Astrocyte (in vitro differentiated cells and primary cell): ENCODE measurements at regions not wholly inside any gene's neighbourhood (a gene's known extent, or its start where the extent isn't known, plus 50 kb on each side); places are given as distances from the start of the nearest gene placed in this dataset.

ENCODE experiments used
- EZH2 ChIP-seq: IDR thresholded peaks from 2 replicates; pipeline ENCODE4 v1.6.1; 2012; ENCODE audit warnings: mild to moderate bottlenecking, low read length, inconsistent platforms; ENCODE audit not compliant: insufficient read depth
- TF ChIP-seq, protein P1 (sequence below): IDR thresholded peaks from 2 replicates; pipeline ENCODE4 v1.5.1; 2011; ENCODE audit warnings: low read depth, mild to moderate bottlenecking, inconsistent platforms, low read length, moderate library complexity; ENCODE audit not compliant: insufficient read depth

DNA sequence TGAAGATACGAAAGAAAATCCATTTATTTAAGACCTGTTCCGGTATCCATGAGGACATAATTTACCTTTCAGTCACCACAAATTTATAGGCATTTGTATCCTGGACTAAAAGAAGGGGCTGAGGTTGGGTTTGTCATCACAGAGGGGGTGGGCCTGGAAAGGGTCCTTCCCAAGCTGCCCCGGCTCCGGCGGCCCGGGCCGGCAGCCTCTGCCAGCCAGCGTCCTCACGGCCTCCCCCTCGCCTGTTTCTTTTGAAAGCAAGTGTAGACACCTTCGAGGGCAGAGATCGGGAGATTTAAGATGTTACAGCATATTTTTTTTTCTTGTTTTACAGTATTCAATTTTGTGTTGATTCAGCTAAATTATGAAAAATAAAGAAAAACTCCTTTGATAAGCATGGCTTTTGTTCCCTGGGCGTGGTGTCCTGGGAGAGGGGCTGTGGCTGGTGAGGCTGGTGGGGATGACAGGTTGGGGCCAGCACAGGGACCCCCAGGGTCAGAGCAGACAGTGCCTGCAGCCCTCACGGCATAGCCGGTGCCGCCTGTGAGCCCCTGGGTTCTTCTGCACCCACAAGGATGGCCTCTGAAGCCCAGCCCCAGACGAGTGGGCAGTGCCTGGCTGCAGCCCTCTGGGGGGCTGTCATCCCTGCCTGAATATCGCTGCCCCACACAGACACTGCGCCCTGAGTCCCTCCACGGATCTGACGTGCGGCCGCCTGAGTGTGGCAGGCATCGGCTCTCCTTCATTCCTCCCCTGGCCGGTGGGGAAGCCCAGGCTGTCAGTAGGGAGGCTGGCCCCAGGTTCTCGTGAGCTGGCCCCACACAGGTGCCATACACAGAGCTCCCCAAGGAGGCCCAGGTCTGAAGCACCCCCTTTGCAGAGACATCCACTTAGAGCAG is 1075.9 kb downstream of the BRD1 start:
- TF ChIP-seq EZH2: no peak
- TF ChIP-seq, protein P1, sequence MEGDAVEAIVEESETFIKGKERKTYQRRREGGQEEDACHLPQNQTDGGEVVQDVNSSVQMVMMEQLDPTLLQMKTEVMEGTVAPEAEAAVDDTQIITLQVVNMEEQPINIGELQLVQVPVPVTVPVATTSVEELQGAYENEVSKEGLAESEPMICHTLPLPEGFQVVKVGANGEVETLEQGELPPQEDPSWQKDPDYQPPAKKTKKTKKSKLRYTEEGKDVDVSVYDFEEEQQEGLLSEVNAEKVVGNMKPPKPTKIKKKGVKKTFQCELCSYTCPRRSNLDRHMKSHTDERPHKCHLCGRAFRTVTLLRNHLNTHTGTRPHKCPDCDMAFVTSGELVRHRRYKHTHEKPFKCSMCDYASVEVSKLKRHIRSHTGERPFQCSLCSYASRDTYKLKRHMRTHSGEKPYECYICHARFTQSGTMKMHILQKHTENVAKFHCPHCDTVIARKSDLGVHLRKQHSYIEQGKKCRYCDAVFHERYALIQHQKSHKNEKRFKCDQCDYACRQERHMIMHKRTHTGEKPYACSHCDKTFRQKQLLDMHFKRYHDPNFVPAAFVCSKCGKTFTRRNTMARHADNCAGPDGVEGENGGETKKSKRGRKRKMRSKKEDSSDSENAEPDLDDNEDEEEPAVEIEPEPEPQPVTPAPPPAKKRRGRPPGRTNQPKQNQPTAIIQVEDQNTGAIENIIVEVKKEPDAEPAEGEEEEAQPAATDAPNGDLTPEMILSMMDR: no peak
